H1 (cell line): ENCODE measurements at regions not wholly inside any gene's neighbourhood (a gene's known extent, or its start where the extent isn't known, plus 50 kb on each side); places are given as distances from the start of the nearest gene placed in this dataset.

Experiments used
- CTCF ChIA-PET: fragments of 300-600 bp; sonication (Branson Sonifier 250); formaldehyde crosslinking; loops from one replicate; lab custom pipeline; 2021; ENCODE audit not compliant: partially characterized antibody; lab: Charles Lee
- POLR2A ChIA-PET: fragments of 300-600 bp; sonication (Branson Sonifier 250); formaldehyde crosslinking; loops from one replicate; lab custom pipeline; 2021; ENCODE audit warnings: inconsistent platforms; ENCODE audit not compliant: partially characterized antibody; lab: Charles Lee
- DNase-seq, 2 experiments: peaks; one replicate each; pipeline versions ENCODE4 v3.0.0 to v3.0.0-alpha.2; 2010 to 2022; ENCODE audit warnings: low spot score in 2 of 2, low read depth in 1 of 2, mixed read lengths in 1 of 2
- FAIRE-seq: peaks from 2 replicates; lab custom pipeline; 2011; peaks lifted over from hg19 to GRCh38; lab: Jason Lieb, UNC
- H2AFZ ChIP-seq: 2 replicates; pipeline ENCODE4 v1.8.1; 2012; ENCODE audit warnings: low read length, inconsistent platforms
- H2AK5ac ChIP-seq: 2 replicates; pipeline ENCODE4 v1.6.1; 2013; ENCODE audit warnings: low read depth, low read length
- H2BK120ac ChIP-seq: replicated peaks from 2 replicates; pipeline ENCODE3; 2013; ENCODE audit warnings: low read depth, low read length, inconsistent platforms
- H2BK12ac ChIP-seq: 2 replicates; pipeline ENCODE4 v1.6.1; 2013; ENCODE audit warnings: low read depth, low read length
- H2BK15ac ChIP-seq: 2 replicates; pipeline ENCODE4 v1.6.1; 2013; ENCODE audit warnings: low read length
- H2BK20ac ChIP-seq: 2 replicates; pipeline ENCODE4 v1.6.1; 2013; ENCODE audit warnings: low read length
- H2BK5ac ChIP-seq: 2 replicates; pipeline ENCODE4 v1.6.1; 2013; ENCODE audit warnings: low read depth, low read length
- H3K14ac ChIP-seq: 2 replicates; pipeline ENCODE4 v1.6.1; 2013; ENCODE audit warnings: inconsistent platforms; ENCODE audit not compliant: insufficient read length
- H3K18ac ChIP-seq: 2 replicates; pipeline ENCODE4 v1.6.1; 2013; ENCODE audit warnings: low read length; ENCODE audit errors: extremely low read depth
- H3K23ac ChIP-seq: 2 replicates; pipeline ENCODE4 v1.6.1; 2013; ENCODE audit warnings: inconsistent platforms; ENCODE audit not compliant: insufficient read length
- H3K23me2 ChIP-seq: 2 replicates; pipeline ENCODE4 v1.6.1; 2013; ENCODE audit warnings: low read depth, low read length
- H3K27ac ChIP-seq: 2 replicates; pipeline ENCODE4 v1.6.1; 2011; ENCODE audit warnings: low read depth, low read length, inconsistent platforms
- H3K27me3 ChIP-seq, 4 experiments: replicated peaks in 1 of 4; 1 replicate in 1 of 4; 2 replicates in 3 of 4; pipeline versions ENCODE4 v1.6.1 to v1.8.1; 2011 to 2013; ENCODE audit warnings: low read length in 3 of 4, mild to moderate bottlenecking in 3 of 4, inconsistent platforms in 2 of 4, mixed read lengths in 2 of 4, moderate library complexity in 1 of 4; ENCODE audit not compliant: control insufficient read depth in 3 of 4, insufficient read depth in 3 of 4; ENCODE audit errors: extremely low read depth in 1 of 4
- H3K36me3 ChIP-seq, 4 experiments: 2 replicates each; pipeline versions ENCODE4 v1.6.1 to v1.8.1; 2011 to 2013; ENCODE audit warnings: mild to moderate bottlenecking in 4 of 4, low read length in 3 of 4, moderate library complexity in 2 of 4, control low read depth in 1 of 4, inconsistent platforms in 1 of 4; ENCODE audit not compliant: insufficient read depth in 4 of 4, control insufficient read depth in 2 of 4
- H3K4ac ChIP-seq: replicated peaks from 2 replicates; pipeline ENCODE3; 2013; ENCODE audit warnings: low read length, low read depth, mixed read lengths, inconsistent platforms; ENCODE audit not compliant: insufficient read length
- H3K4me1 ChIP-seq, 4 experiments: replicated peaks in 1 of 4; 1 replicate in 1 of 4; 2 replicates in 3 of 4; pipeline versions ENCODE4 v1.6.1 to v1.8.1; 2011 to 2013; ENCODE audit warnings: low read length in 3 of 4, inconsistent platforms in 2 of 4, mixed read lengths in 1 of 4; ENCODE audit not compliant: insufficient read depth in 4 of 4, control insufficient read depth in 3 of 4
- H3K4me2 ChIP-seq, 2 experiments: 2 replicates each; pipeline versions ENCODE4 v1.6.1 to v1.8.1; 2011 to 2013; ENCODE audit warnings: low read depth in 2 of 2, low read length in 2 of 2, control low read depth in 1 of 2, inconsistent platforms in 1 of 2, mild to moderate bottlenecking in 1 of 2; ENCODE audit not compliant: insufficient read depth in 1 of 2
- H3K4me3 ChIP-seq, 4 experiments: fragments of 200-600, 300-600 bp in 1 of 4; sonication (generic), shearing (Covaris generic), sonication (Bioruptor Twin) in 1 of 4; 2 replicates each; pipeline versions ENCODE4 v1.5.1 to v1.8.1; 2011 to 2016; ENCODE audit warnings: low read length in 4 of 4, low read depth in 3 of 4, control low read depth in 2 of 4, inconsistent platforms in 2 of 4, mild to moderate bottlenecking in 2 of 4, mixed read lengths in 1 of 4, moderate library complexity in 1 of 4; ENCODE audit not compliant: insufficient read depth in 2 of 4; ENCODE audit errors: extremely low read depth in 1 of 4
- H3K56ac ChIP-seq: replicated peaks from 2 replicates; pipeline ENCODE3; 2013; ENCODE audit warnings: low read depth, mild to moderate bottlenecking, mixed read lengths, low read length, inconsistent platforms; ENCODE audit not compliant: insufficient read length
- H3K79me1 ChIP-seq: 2 replicates; pipeline ENCODE4 v1.6.1; 2013; ENCODE audit warnings: low read depth, low read length, control low read depth
- H3K79me2 ChIP-seq, 2 experiments: 2 replicates each; pipeline versions ENCODE4 v1.6.1 to v1.8.1; 2012 to 2013; ENCODE audit warnings: low read length in 2 of 2, mild to moderate bottlenecking in 2 of 2, inconsistent platforms in 1 of 2; ENCODE audit not compliant: insufficient read depth in 2 of 2, control insufficient read depth in 1 of 2
- H3K9ac ChIP-seq, 4 experiments: replicated peaks in 1 of 4; 1 replicate in 1 of 4; 2 replicates in 3 of 4; pipeline versions ENCODE4 v1.6.1 to v1.8.1; 2011 to 2013; ENCODE audit warnings: low read depth in 3 of 4, low read length in 3 of 4, control low read depth in 2 of 4, mild to moderate bottlenecking in 2 of 4, moderate library complexity in 2 of 4, inconsistent platforms in 1 of 4; ENCODE audit errors: extremely low read depth in 1 of 4
- H3K9me3 ChIP-seq, 2 experiments: 2 replicates each; pipeline versions ENCODE4 v1.6.1 to v1.8.1; 2012 to 2013; ENCODE audit warnings: mild to moderate bottlenecking in 2 of 2, moderate library complexity in 2 of 2, control low read depth in 1 of 2, inconsistent platforms in 1 of 2, low read depth in 1 of 2, low read length in 1 of 2, mixed read lengths in 1 of 2; ENCODE audit not compliant: insufficient read depth in 2 of 2
- H4K20me1 ChIP-seq, 2 experiments: replicated peaks in 1 of 2; 2 replicates each; pipeline versions ENCODE3 to v1.8.1; 2011 to 2013; ENCODE audit warnings: inconsistent platforms in 2 of 2, low read length in 2 of 2, mild to moderate bottlenecking in 1 of 2; ENCODE audit not compliant: insufficient read depth in 2 of 2, control insufficient read depth in 1 of 2
- H4K5ac ChIP-seq: 2 replicates; pipeline ENCODE4 v1.6.1; 2013; ENCODE audit warnings: low read length, low read depth, mixed read lengths, inconsistent platforms; ENCODE audit not compliant: insufficient read length
- H4K8ac ChIP-seq: 2 replicates; pipeline ENCODE4 v1.8.0; 2013; ENCODE audit warnings: mild to moderate bottlenecking, moderate library complexity, low read length, inconsistent platforms; ENCODE audit not compliant: insufficient read depth; ENCODE audit errors: extremely low read depth
- H4K91ac ChIP-seq: replicated peaks from 2 replicates; pipeline ENCODE3; 2013; ENCODE audit warnings: low read length, mixed read lengths, inconsistent platforms; ENCODE audit not compliant: insufficient read length
- BACH1 ChIP-seq: IDR thresholded peaks from 2 replicates; pipeline ENCODE4 v1.6.1; 2012; ENCODE audit warnings: low read length, improper control_type of control experiment
- CREB1 ChIP-seq: IDR thresholded peaks from 2 replicates; pipeline ENCODE4 v1.6.1; 2012; ENCODE audit warnings: inconsistent platforms
- CTBP2 ChIP-seq: IDR thresholded peaks from 2 replicates; pipeline ENCODE4 v1.7.0; 2011; ENCODE audit warnings: borderline replicate concordance, mild to moderate bottlenecking, moderate library complexity, mixed read lengths, low read length; ENCODE audit not compliant: insufficient read depth, insufficient read length
- EGR1 ChIP-seq: IDR thresholded peaks from 2 replicates; pipeline ENCODE4 v1.6.1; 2011; ENCODE audit warnings: low read depth, low read length, borderline replicate concordance
- EZH2 ChIP-seq: fragments of 200-600 bp; sonication (generic); IDR thresholded peaks from 2 replicates; pipeline ENCODE4 v1.7.1; 2012; ENCODE audit warnings: low read depth, mild to moderate bottlenecking, moderate library complexity, low read length, inconsistent platforms; ENCODE audit not compliant: severe bottlenecking
- HDAC2 ChIP-seq, 2 experiments: fragments of 300-600 bp in 1 of 2; sonication (generic) in 1 of 2; IDR thresholded peaks; 2 replicates each; pipeline ENCODE4 v1.6.1; 2011 to 2012; ENCODE audit warnings: low read depth in 2 of 2, low read length in 2 of 2, mild to moderate bottlenecking in 2 of 2, moderate library complexity in 2 of 2, borderline replicate concordance in 1 of 2, inconsistent platforms in 1 of 2
- HDAC6 ChIP-seq: IDR thresholded peaks from one replicate; pipeline ENCODE4 v1.7.1; 2012; ENCODE audit warnings: low read depth, mild to moderate bottlenecking, inconsistent platforms, low read length, moderate library complexity
- RNF2 ChIP-seq: fragments of 200-900, 300-1000 bp; sonication (generic); IDR thresholded peaks from 2 replicates; pipeline ENCODE4 v1.7.1; 2016; ENCODE audit warnings: borderline replicate concordance, low read depth, mild to moderate bottlenecking, antibody characterized with exemption, low read length; ENCODE audit not compliant: poor library complexity, severe bottlenecking; ENCODE audit errors: missing control alignments
- RXRA ChIP-seq: IDR thresholded peaks from 2 replicates; pipeline ENCODE4 v1.6.1; 2011; ENCODE audit warnings: low read depth, mild to moderate bottlenecking, low read length, moderate library complexity; ENCODE audit not compliant: insufficient read depth
- ZNF274 ChIP-seq: IDR thresholded peaks from 2 replicates; pipeline ENCODE4 v1.7.0; 2012; ENCODE audit warnings: low read length, borderline replicate concordance; ENCODE audit errors: extremely low read depth
- WGBS, 2 experiments: shearing (Covaris generic) in 1 of 2; methylation state at CpG; one replicate each; pipeline versions ENCODE4 v1.1.6 to v1.1.7; 2013 to 2015; ENCODE audit warnings: low lambda C conversion rate in 2 of 2, mixed read lengths in 2 of 2, inconsistent platforms in 1 of 2, low coverage in 1 of 2, missing lambda C conversion rate in 1 of 2; ENCODE audit not compliant: insufficient replicate concordance in 2 of 2, insufficient coverage in 1 of 2, insufficient read length in 1 of 2; ENCODE audit errors: extremely low coverage in 1 of 2, missing lambda C conversion rate in 1 of 2; 5-methylcytosine and 5-hydroxymethylcytosine counted together
- TF ChIP-seq, protein P1 (sequence below): IDR thresholded peaks from 2 replicates; pipeline ENCODE4 v1.6.1; 2011; ENCODE audit warnings: low read length, improper control_type of control experiment

DNA sequence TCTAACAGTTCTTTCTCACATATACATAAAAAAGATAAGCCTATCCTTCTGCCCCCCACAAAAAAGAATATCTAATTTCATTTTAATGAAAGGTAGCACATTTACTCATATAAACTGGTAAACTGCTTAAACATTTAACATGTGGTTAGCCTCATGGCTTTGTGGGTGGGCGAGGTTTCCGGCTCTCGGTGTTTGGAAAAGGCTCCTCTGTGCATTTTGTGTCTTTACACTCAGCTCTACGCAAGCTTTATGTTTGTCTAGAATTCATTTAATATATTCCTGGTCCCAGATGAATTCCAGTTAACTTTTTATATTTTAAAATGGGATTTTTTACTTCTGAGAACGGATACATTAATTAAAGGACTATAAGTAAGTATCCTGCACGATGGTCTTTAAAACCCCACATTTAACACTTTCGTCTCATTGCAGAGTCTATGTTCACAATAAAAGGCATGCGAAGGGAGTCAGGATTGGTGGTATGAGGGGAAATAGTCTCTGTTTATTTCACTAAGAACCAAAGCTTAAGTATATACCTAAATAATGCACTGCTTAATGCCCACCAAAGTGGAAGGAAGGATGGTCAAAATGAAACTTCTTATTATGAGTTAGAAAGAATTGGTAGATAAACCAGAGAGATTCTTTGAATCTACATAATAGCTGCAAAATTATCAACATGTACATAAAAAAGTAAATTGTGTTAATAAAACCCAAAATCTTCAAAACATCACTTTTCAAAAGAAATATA is 197.2 kb downstream of the CRPPA start:
- Histone ChIP-seq H2AK5ac (no peak overlapping the region), H4K5ac (no peak overlapping the region), H4K91ac (no peak overlapping the region), H3K79me1 (no peaks in the 10 kb centered on the region), H2BK15ac (no peak overlapping the region), H3K4me1 (no peaks in the 10 kb centered on the region), H3K9me3 (no peaks in the 10 kb centered on the region), H3K79me2 (no peaks in the 10 kb centered on the region), H3K23me2 (no peaks in the 10 kb centered on the region), H4K8ac (no peak overlapping the region), H4K20me1 (no peaks in the 10 kb centered on the region), H2BK5ac (no peak overlapping the region), H3K27me3 (no peaks in the 10 kb centered on the region), H2BK20ac (no peak overlapping the region), H3K27ac (no peak overlapping the region), H3K4me3 (no peak overlapping the region), H2AFZ (no peak overlapping the region), H3K23ac (no peak overlapping the region), H3K14ac (no peak overlapping the region), H3K9ac (no peak overlapping the region), H3K36me3 (no peaks in the 10 kb centered on the region), H2BK12ac (no peak overlapping the region), H3K56ac (no peak overlapping the region), H3K4me2 (no peak overlapping the region), H3K18ac (no peak overlapping the region), H2BK120ac (no peak overlapping the region), H3K4ac (no peak overlapping the region)
- 94% methylated on average over 8 of the region's 8 CpGs; no CpG with 5 or more reads in 1 of the 2 experiments for WGBS, 2 experiments
- CTCF ChIA-PET = interaction anchor here (1.3 kb wide), 1 partner anchor 126 kb away, joined by 3 read pairs; no protein-coding TSS in a partner anchor
- DNase-seq (no peak), FAIRE-seq (no peak)
- POLR2A ChIA-PET = no interaction called here
- TF ChIP-seq CTBP2 (no peak), HDAC6 (no peak), RXRA (no peak), BACH1 (no peak), HDAC2 (IDR thresholded peaks at IDR 0.05; ENCODE audit: borderline replicate concordance in 1 of 2, low read depth in 2 of 2, low read length in 2 of 2) (no peak), EZH2 (no peak), EGR1 (no peak), ZNF274 (no peak), CREB1 (no peak), RNF2 (no peak)
- TF ChIP-seq, protein P1, sequence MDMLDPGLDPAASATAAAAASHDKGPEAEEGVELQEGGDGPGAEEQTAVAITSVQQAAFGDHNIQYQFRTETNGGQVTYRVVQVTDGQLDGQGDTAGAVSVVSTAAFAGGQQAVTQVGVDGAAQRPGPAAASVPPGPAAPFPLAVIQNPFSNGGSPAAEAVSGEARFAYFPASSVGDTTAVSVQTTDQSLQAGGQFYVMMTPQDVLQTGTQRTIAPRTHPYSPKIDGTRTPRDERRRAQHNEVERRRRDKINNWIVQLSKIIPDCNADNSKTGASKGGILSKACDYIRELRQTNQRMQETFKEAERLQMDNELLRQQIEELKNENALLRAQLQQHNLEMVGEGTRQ = no peak
